Body of pancreas (tissue), 4 donors: ENCODE measurements at regions not wholly inside any gene's neighbourhood (a gene's known extent, or its start where the extent isn't known, plus 50 kb on each side); places are given as distances from the start of the nearest gene placed in this dataset.

Experiments
- CTCF ChIP-seq, 7 experiments: fragments of 450-650 bp in 4 of 7; fragments of 200-600 bp in 3 of 7; sonication (generic) in 3 of 7; IDR thresholded peaks; one replicate each; pipeline ENCODE4 v1.5.1; 2016 to 2019; ENCODE audit warnings: antibody characterized with exemption in 7 of 7
- POLR2A ChIP-seq, 3 donors: fragments of 450-650 bp; IDR thresholded peaks; one replicate each; pipeline ENCODE4 v1.6.1; 2016; ENCODE audit warnings: antibody characterized with exemption in 3 of 3, mild to moderate bottlenecking in 2 of 3

- no peak for TF ChIP-seq CTCF (IDR thresholded peaks at IDR 0.05)
- no peak for TF ChIP-seq POLR2A (IDR thresholded peaks at IDR 0.05)
Observed at GRCh38 chr4:63017300-63017699, 1392.0 kb downstream of the TECRL start.
